ENCODE measurements at regions not wholly inside any gene's neighbourhood (a gene's known extent, or its start where the extent isn't known, plus 50 kb on each side); places are given as distances from the start of the nearest gene placed in this dataset.

DNA sequence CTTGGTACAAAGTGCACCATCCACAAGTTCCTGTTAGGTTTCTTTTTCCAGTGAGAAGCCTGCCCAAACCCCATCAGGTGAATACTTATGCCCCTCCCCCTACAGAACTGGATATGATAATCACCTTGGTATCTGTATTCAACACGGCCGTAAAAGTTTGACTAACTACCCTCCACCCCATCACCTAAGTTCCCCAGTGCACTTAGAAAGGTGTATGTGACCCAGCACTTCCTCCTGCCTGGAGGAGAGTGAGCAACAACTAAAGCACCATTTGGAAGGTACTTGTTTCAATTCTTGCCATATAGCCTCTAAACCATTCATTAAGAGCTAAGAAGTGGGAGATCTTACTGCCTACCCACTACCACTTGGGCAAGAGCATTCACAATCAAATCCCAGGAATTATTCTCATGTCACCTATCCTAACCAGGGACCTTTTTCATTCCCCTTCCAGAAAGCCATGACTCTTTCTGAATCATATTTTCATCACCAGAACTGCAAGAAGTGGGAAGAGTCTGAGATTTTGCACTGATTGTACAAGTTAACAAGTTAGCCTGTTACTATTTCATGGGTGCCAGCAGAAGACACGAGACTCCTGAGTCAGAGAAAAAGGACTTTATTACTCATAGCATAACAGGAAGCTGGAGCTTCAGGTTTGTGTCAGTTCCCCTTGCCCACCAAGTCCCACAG, 53.5 kb upstream of the NDUFV2 start:
- TF ChIP-seq CTCF (IDR thresholded peaks at IDR 0.05) (no peak), POLR2A (IDR thresholded peaks at IDR 0.05) (no peak)
